ENCODE measurements at regions not wholly inside any gene's neighbourhood (a gene's known extent, or its start where the extent isn't known, plus 50 kb on each side); places are given as distances from the start of the nearest gene placed in this dataset.

DNA sequence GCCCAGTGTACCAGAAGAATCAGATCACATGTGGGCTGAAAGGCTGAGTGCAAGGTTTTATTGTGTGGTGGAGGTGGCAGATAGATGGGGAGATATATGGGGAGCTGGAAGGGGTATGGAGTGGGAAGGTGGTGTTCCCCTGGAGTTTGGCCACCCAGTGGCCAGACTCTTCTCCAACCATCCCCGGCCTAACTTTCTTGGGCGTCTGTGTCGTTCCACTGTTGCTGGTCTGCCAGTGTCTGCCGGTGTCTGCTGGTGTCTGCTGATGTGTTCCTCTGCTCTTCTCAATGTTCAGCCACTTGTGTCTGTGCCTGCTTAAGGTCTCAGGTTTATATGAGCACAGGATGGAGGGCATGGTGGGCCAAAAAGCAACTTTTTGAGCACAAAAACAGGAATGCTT, 78.4 kb upstream of the PALS2 start:
- FAIRE-seq (no peak), ATAC-seq (no peak), DNase-seq (ENCODE audit: low read depth, low spot score) (no peak)
- Histone ChIP-seq H3K4me3 (no peak overlapping the region), H4K20me1 (ENCODE audit: control insufficient read depth, insufficient read depth) (no peaks in the 10 kb centered on the region), H3K4me1 (ENCODE audit: control insufficient read depth, insufficient read depth, low read length) (no peaks in the 10 kb centered on the region), H2AFZ (ENCODE audit: control insufficient read depth, low read depth, low read length) (no peak overlapping the region), H3K79me2 (ENCODE audit: control insufficient read depth, insufficient read depth, low read length) (no peaks in the 10 kb centered on the region), H3K9ac (ENCODE audit: control insufficient read depth, insufficient read depth, low read length) (no peak overlapping the region), H3K36me3 (ENCODE audit: control insufficient read depth in 2 of 2, insufficient read depth in 2 of 2, low read length in 1 of 2) (no peaks in the 10 kb centered on the region), H3K27me3 (replicated peaks in 1 of 2; ENCODE audit: control insufficient read depth in 2 of 2, insufficient read depth in 2 of 2, low read length in 1 of 2) (no peaks in the 10 kb centered on the region; a peak in 2 of 4 replicates), H3K9me3 (replicated peaks; ENCODE audit: control insufficient read depth, insufficient read depth, low read length) (no peaks in the 10 kb centered on the region; the same call in 2 of the 3 replicates), H3K4me2 (ENCODE audit: control insufficient read depth, insufficient read depth) (no peak overlapping the region), H3K27ac (ENCODE audit: control insufficient read depth, insufficient read depth) (no peak overlapping the region)
- BruUV-seq (replicated peaks), result no TSS peak
- TF ChIP-seq CTCF (IDR thresholded peaks at IDR 0.05 in 2 of 3, conservative IDR thresholded peaks at IDR 0.05 in 1 of 3; ENCODE audit: control insufficient read depth in 2 of 3, extremely low read depth in 1 of 3, insufficient read depth in 1 of 3, low read depth in 3 of 3, low read length in 3 of 3) (peak in 1 of 3 experiments; percentile 10; a peak in 1 of 6 replicates), CBX3 (IDR thresholded peaks at IDR 0.05; ENCODE audit: borderline replicate concordance, low read depth) (no peak)
- SMC1A ChIA-PET (ENCODE audit: uncharacterized antibody, unreplicated experiment), result no interaction called here
- POLR2A ChIA-PET, result no interaction called here
- RAD21 ChIA-PET (ENCODE audit: unreplicated experiment), result no interaction called here
- in situ Hi-C loops (cut with MboI), result no loop called here
- intact Hi-C loops (cut with micrococcal nuclease; ENCODE audit: unreplicated experiment), result no loop called here
- CTCF ChIA-PET, result interaction anchor here (1.0 kb wide), 1 partner anchor 15 kb away, joined by 3 read pairs; no protein-coding TSS in a partner anchor
- 89% methylated on average over 4 of the region's 4 CpGs for WGBS (ENCODE audit: insufficient coverage, insufficient replicate concordance, low lambda C conversion rate, missing lambda C conversion rate)

DNA sequence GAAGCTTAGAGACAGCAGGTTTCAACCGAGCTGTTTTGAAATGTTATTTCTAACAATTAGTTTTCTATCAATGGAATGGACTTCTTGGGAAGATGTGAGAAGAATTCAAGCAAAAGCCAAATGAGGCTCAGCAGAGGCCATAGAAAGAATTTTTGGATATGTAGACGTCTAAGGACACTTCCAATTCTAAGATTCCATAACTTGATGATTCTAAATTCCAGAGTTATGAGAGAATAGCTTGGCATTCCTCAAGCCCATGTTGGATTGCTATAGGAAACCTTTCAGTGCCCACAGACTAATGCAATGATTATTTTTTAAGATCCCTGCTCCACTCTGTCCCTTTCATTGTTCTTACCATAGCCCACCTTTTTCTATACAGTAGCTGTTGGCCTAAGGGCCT, 77.2 kb upstream of the PALS2 start:
- H3K27ac ChIP-seq (ENCODE audit: control insufficient read depth, insufficient read depth), result no peak overlapping the region
- H3K9me3 ChIP-seq (replicated peaks; ENCODE audit: control insufficient read depth, insufficient read depth, low read length), result no peaks in the 10 kb centered on the region; the same call in 2 of the 3 replicates
- POLR2A ChIA-PET, result no interaction called here
- no peak for DNase-seq (ENCODE audit: low read depth, low spot score)
- in situ Hi-C loops (cut with MboI), result no loop called here
- H3K4me3 ChIP-seq, result no peak overlapping the region
- FAIRE-seq, result no peak
- TF ChIP-seq MEF2B (IDR thresholded peaks at IDR 0.05; ENCODE audit: partially characterized antibody, poor library complexity, severe bottlenecking), result no peak
- TF ChIP-seq ZNF384 (IDR thresholded peaks at IDR 0.05; ENCODE audit: borderline replicate concordance, low read depth, low read length), result no peak
- TF ChIP-seq ATF7 (IDR thresholded peaks at IDR 0.05; ENCODE audit: low read depth), result no peak
- no peak for TF ChIP-seq ZNF24 (IDR thresholded peaks at IDR 0.05)
- TF ChIP-seq HDAC2 (IDR thresholded peaks at IDR 0.05), result no peak
- no peaks in the 10 kb centered on the region for H3K36me3 ChIP-seq (ENCODE audit: control insufficient read depth in 2 of 2, insufficient read depth in 2 of 2, low read length in 1 of 2)
- CTCF ChIA-PET, result interaction anchor here (1.0 kb wide), 1 partner anchor 14 kb away, joined by 3 read pairs; no protein-coding TSS in a partner anchor
- RAD21 ChIA-PET (ENCODE audit: unreplicated experiment), result no interaction called here
- no peaks in the 10 kb centered on the region for H3K79me2 ChIP-seq (ENCODE audit: control insufficient read depth, insufficient read depth, low read length)
- no peaks in the 10 kb centered on the region for H4K20me1 ChIP-seq (ENCODE audit: control insufficient read depth, insufficient read depth)
- no peaks in the 10 kb centered on the region for H3K4me1 ChIP-seq (ENCODE audit: control insufficient read depth, insufficient read depth, low read length)
- H3K27me3 ChIP-seq (replicated peaks in 1 of 2; ENCODE audit: control insufficient read depth in 2 of 2, insufficient read depth in 2 of 2, low read length in 1 of 2), result no peaks in the 10 kb centered on the region; a peak in 2 of 4 replicates
- ATAC-seq, result no peak
- H3K4me2 ChIP-seq (ENCODE audit: control insufficient read depth, insufficient read depth), result no peak overlapping the region
- WGBS (ENCODE audit: insufficient coverage, insufficient replicate concordance, low lambda C conversion rate, missing lambda C conversion rate), result 35% methylated on average over 2 of the region's 2 CpGs
- BruUV-seq (replicated peaks), result no TSS peak
- H3K9ac ChIP-seq (ENCODE audit: control insufficient read depth, insufficient read depth, low read length), result no peak overlapping the region
- SMC1A ChIA-PET (ENCODE audit: uncharacterized antibody, unreplicated experiment), result interaction anchor here (1.2 kb wide), 1 partner anchor 9 kb away, joined by 3 read pairs; no protein-coding TSS in a partner anchor
- intact Hi-C loops (cut with micrococcal nuclease; ENCODE audit: unreplicated experiment), result no loop called here
- no peak overlapping the region for H2AFZ ChIP-seq (ENCODE audit: control insufficient read depth, low read depth, low read length)

Data from GM12878 (cell line).